Fibroblast of skin of right biceps (primary cell): ENCODE measurements at regions not wholly inside any gene's neighbourhood (a gene's known extent, or its start where the extent isn't known, plus 50 kb on each side); places are given as distances from the start of the nearest gene placed in this dataset.
"Not testable (repeated sequence)": the region's sequence is repeated elsewhere in the genome, so short reads cannot be mapped to it uniquely, and the experiment has no call there.

Experiments
- DNase-seq: peaks from one replicate; pipeline ENCODE4 v3.0.0-alpha.2; 2013

DNA sequence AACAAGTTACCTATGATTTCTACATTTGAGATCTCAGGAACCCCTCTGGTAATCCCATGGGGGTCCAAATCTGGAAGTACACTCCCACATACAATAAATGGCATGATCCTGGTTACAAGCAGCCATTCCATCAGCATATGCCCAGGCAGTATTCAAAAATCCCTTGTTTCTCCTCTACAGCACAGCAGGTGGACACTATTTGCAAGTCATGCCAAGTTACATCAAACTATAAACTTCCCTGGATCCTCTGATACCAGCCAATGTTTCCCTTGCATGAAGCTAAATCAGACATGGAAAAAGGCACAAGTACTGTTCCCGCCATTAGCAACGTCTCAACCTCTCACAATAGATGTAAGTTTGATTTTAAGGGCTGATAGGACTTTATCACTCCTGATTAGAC is 134.5 kb upstream of the PRSS16 start:
- no peak for DNase-seq

DNA sequence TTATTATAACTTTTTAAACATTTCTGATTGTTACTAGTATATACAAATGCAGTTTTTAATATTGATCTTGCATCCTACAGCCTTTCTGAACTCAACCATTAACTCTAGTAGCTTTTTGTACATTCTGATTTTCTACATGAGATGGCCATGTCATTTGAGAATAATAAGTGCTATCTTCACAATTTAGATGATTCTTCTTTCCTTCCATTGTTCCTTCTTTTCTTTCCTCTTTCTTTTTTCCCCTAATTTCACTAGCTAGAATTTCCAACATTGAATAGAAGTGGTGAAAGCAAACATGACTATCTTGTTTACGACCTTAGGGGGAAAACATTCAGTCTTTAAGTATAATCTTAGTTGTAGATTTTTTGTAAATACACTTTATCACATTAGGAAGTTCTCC is 128.2 kb upstream of the PRSS16 start:
- DNase-seq: no peak

DNA sequence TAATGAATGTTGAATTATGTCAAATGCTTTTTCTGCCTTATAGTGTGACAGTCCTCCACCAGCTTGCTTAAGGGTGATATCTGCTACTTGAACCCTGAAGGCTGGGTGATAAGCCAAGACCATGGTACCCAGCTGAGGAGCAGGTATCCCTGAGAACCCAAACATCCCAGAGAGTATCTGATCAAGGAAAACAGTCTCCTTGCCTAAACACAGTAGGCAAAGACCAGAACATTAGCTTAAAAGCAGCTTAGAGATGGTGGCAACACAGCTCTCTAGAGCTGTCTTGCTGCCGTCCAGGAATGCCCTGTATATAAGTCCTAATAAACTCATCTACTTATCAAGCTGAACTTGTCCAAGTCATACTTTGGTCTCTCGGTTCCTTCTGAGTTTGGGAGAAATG is 127.7 kb upstream of the PRSS16 start:
- DNase-seq: no peak

DNA sequence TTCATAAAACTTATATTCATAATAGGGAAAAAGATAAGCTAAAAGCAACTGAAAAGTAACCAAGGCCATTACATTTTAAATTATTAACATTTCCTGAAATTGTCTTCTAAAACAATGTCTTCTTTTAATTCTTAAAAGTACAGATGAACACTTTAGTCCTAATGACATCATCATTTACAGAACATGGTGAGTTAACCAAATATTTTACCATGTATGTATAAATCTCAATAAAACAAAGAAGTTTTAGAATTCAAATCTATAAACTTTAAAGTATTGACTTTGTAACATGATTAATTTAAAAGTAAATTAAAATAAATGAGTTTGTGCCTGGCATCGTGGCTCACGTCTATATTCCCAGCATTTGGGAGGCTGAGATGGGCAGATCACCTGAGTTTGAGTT is 125.9 kb upstream of the PRSS16 start:
- no peak for DNase-seq

DNA sequence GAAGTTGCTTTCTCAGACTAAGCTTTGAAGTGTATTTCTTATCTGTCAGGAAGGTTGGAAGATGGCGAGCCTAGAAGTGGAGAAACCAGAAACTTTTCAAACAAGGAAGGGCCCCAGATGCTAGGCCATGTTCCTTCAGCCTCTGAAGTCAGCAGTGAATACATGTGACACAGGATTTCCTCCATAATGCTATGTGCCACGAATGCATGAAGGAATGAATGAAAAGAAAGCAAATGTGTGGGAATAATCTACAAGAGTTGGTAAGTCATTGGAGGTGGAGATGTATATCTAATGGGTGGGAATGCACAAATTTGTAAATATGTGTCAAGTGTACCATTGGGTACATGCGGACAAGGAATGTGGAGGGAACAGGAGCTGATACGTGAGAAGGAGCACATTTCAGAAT is 123.2 kb upstream of the PRSS16 start:
- no peak for DNase-seq

DNA sequence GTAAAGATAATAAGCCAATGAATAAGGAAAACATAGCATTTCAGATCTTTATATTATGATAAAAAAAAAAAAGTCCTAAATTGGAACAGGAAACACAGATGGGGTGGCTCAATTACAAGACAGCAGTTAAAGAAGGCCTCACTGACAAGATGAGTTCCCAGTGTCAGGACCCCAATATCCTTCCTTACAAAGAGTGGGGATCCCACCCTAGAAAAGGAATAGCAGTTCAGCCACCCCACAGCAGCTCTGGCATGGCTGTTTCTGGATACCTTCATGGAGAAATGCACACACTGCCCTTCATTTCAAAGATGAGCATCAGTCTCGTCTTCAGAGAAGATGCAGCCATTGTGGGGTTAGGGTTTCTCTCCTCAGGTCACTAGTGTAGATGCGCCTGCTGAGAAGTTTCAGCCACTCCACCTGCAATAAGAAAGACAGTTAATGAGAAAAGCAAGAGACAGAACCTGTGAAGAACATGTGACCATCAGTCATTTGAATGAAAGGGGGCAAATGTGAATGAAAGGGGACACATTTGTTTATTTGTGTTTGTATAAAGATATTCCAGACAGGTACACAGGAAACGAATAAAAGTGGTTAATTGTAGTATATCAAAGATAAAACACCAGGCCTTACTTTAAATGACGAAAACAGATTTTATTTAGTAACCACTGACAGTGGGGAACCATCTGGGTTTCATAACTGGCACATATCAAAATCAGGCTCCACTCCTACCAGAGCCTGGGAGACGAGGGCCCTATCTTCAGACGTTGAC is 121.3 kb upstream of the PRSS16 start:
- DNase-seq: no peak

DNA sequence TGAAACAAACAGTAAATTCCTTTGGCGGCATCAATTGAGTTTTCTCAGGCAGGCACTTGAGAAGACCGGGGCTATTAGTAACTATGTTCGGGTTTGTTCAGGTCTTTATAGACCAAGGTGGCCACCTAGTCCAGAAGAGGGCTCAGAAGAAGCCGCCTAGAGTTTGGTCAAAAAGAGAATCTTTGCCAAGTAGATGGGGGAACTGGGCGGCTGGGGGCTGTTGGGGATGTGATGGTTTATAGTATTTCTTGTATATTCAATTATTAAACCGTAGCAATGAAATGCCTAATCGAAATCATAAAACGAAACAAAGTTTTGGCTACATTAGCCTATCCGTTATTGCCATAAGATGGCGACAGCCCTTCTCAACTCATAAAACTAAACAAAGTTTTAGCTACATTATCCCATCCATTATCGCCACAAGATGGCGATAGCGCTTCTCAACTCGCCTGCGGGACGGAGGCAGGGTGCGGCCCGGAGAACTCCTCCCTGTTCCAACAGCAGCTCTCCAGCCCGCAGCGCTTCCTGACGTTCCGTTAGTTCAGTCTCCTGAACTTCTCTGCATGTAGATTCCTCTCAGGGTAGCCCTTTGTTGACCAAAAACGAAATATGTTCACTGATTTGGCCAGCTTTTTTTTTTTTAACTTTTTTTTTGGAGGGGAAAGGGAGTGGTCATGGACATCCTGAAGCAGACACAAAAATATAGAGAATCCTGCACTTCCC is 120.5 kb upstream of the PRSS16 start:
- peak; percentile 91 for DNase-seq

DNA sequence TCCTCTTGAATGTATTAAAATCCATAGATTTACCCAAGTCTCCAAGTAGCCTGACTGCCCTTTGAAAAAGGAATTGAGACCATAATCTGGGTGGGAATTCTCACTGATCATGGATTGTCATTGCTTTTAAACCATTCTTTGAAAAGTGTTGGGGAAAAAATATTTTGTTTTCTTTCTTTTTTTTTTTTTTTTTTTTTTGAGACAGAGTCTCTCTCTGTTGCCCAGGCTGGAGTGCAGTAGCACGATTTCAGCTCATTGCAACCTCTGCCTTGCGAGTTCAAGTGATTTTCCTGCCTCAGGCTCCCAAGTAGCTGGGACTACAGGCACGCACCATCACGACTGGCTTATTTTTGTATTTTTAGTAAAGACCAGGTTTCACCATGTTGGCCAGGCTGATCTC is 119.6 kb upstream of the PRSS16 start:
- DNase-seq: not testable (repeated sequence)

DNA sequence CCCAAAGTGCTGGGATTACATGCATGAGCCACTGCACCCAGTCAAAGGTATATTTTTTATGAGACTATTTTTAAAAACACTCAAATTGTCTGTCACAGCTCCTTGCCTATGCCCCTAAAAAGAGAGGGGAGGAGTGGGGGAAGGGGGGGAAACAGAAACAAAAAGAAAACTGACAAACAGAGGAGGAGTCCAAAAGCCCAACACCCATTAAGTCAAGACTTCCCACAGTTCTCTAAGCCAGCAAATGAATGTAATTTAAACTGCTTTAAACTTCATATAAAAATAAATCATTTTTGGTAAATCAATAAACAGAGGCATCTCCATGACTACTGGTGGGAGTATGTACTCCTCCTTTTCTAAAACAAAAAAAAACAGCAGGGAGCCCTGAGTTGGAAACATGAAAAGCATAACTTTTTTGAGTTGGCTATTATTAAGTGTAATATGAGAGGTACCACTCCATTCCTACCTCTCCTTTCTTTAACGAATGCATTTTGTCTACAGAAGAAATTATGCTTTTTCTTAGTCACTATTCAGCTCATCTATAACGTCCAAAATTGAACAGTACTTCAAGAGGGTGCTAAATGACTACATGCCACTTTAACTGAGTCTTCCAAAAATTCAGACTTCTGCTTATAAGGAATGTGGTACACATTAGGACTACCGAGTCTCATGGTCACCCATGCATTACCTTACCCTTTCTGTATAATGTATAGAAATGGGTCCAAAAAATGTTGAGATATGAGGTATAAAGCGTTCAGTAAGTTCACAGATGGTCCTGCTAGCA is 119.0 kb upstream of the PRSS16 start:
- DNase-seq: no peak

DNA sequence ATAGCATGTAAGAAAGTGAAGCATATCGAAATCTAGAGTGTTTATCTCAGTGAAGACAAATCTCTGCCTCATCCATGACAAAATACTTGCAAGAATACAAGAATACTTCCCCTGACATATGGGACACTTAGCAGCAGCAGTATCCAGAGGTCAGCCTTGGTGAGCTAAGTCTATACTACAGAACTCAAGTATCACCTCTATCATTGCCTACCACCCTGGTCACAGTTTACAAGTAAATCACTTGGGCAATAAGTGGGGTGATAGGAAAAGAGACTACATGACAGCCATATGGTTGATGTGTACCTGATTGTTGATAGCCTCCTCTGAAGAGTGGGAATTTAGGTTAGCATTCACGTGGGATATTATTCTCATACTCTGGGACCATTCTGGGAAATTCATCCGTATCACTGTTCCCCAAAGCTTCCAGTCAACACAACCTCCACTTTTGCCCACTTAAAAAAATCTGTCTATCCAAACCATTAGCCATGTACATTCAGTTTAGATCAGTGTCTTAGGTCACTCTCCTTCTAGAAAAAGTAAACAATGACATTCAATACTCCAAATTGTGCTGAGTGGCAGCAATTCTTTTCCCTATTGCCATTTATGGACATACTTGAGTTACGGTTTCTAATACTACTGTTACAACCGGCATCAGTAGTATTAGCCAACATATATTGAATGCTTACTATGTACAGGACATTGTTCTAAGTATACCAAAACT is 118.2 kb upstream of the PRSS16 start:
- no peak for DNase-seq

DNA sequence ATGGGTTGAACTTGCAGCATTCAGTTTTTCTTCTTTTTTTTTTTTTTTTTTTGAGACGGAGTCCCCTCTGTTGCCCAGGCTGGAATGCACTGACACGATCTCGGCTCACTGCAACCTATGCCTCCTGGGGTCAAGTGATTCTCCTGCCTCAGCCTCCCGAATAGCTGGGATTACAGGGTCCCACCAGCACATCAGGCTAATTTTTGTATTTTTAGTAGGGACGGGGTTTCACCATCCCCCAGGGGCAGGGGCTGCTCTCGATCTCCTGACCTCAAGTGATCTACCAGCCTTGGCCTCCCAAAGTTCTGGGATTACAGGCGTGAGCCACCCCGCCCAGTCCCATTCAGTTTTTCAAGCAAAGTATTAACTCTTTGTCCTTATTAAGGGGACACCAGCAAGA is 117.6 kb upstream of the PRSS16 start:
- DNase-seq: no peak

DNA sequence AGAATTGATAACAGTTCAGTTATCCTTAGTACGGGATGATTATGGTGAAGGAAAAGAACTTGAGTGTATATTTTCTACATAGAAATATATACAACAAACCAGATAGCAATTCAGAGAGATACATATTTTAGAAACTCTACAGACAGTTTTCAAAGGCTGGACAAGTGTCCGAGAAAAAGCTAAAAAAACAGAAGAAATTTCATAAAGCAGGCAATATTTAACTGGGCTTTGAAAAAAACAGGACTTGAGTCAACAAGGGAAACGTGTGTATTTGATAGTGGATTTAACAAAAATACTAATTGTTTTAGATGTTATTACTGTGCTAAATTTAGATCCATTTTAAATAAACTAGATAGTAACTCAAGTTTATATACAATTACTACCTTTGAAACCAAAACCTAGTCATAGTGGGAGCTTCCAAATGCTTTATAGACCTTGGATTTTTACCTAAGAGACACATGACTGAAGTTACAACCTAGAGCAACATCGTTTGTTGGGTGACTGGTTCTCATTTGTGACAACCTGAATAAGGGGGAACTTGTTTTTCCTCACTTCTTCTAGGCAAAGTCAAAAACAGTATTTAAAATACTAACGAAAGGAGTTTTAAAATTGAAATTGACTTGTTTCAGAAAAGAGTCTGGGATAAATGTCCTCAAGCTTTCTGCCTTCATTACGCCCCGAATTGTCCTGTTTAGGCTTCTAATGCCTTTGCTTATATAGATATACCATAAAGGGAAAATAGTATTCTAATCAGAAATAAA is 116.7 kb upstream of the PRSS16 start:
- DNase-seq: no peak

DNA sequence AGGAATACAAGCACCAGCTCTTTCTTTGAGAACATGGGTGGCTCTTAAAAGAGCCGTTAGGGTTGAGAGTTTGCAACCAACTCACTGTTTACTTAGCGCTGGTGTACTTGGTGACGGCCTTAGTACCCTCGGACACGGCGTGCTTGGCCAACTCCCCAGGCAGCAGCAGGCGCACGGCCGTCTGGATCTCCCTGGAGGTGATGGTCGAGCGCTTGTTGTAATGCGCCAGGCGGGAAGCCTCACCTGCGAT is 115.3 kb upstream of the PRSS16 start:
- DNase-seq: peak; percentile 78

DNA sequence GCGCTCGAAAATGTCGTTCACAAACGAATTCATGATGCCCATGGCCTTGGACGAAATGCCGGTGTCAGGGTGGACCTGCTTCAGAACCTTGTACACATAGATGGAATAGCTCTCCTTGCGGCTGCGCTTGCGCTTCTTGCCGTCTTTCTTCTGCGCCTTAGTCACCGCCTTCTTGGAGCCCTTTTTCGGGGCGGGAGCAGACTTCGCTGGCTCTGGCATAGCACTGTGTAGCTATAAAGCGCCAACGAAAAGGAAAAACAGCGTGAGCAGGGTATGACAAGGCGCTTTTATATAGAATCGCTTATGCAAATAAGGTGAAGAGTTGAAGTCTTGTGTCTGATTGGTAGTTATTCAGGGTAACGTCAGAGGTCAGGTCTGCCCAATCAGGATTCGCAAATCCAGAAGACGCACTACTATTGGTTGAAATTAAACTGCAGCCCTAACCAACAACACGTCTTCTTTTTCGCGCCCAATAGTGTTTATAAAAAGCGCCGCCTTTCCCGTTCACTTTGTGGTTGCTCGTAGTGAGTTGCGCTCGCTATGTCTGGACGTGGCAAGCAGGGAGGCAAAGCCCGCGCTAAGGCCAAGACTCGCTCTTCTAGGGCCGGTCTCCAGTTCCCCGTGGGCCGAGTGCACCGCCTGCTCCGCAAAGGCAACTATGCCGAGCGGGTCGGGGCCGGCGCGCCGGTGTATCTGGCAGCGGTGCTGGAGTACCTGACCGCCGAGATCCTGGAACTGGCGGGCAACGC is 114.8 kb upstream of the PRSS16 start:
- DNase-seq: peak; percentile 100

DNA sequence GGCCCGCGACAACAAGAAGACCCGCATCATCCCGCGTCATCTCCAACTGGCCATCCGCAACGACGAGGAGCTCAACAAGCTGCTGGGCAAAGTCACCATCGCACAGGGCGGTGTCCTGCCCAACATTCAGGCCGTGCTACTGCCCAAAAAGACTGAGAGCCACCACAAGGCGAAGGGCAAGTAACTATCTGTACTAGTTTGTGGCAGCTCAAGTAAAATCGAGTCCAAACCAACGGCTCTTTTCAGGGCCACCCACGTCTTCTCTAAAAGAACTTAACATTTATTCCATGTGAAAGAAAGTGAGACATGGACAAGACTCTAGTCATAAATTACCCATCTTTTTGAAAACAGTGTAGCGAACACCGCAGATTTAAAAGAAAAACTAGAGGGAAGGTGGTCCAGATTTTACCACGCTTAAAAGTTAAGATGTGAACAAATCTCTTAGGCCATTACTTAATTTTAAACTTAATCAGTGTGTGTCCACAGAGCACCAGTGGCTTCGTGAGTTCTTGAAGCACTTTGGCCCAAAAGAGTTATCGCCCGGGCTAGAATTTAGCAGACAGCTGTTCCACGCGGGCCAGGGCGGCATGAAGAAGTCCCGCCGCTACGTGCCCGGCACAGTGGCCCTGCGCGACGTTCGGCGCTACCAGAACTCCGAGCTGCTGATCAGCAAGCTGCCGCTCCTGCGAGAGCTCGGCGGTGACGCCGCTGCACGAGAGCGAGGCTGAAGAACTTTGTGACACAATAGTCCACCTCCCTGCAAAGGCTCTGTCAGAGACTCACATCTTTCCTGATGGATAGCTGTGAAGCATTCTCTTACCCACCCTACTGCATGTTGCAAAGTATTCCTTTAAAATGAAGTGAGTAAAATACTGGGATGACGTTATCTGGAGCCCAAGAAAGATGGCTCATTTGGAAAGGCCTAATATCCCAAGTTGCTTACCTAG is 113.9 kb upstream of the PRSS16 start:
- DNase-seq: peak; percentile 86

DNA sequence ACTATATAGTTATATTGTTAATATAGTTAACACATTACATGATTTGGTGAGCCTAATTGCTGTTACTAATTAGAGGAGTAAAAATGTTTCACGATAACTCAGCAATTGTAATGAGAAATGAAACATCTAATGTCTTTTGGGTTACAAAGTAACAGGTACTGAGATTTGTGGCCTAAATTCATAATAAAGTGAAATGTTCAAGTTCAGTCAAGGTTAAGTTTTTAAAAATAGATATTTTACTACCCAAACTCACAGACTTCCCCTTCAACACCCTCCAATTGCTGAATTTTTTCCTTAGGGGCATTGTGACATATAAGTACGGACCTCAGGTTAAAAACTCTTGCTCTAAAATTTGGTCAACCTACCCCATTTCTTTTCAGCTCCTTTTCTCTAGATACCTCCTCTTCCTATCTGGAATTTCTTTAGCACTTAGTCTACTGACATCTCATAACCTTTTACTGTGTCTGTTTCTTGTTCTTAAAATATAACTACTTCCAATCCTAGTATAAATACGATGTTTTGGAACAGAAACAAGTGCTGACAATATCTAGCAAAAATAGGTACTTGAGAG is 112.3 kb upstream of the PRSS16 start:
- no peak for DNase-seq

DNA sequence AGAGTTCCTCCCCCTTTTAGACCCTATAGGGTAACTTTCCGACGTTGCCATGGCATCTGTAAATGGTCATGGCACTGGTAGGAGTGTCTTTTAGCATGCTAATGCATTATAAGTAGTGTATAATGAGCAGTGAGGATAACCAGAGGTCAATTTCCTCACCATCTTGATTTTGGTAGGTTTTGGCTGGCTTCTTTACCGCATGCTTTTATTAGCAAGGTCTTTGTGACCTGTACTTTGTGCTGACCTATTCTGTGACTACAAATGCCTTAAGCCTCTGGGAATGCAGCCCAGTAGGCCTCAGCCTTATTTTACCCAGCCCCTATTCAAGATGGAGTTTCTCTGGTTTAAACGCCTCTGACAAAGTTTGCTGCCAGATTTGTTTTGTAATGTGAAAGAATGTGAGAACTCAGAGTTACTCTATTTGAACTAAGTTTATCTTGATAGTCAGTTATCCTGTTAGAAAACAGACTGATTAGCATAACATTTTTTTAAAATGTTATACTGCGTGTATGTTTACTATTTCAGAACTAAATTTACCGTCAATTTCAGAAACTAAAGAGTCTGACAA is 111.3 kb upstream of the PRSS16 start:
- DNase-seq: no peak

DNA sequence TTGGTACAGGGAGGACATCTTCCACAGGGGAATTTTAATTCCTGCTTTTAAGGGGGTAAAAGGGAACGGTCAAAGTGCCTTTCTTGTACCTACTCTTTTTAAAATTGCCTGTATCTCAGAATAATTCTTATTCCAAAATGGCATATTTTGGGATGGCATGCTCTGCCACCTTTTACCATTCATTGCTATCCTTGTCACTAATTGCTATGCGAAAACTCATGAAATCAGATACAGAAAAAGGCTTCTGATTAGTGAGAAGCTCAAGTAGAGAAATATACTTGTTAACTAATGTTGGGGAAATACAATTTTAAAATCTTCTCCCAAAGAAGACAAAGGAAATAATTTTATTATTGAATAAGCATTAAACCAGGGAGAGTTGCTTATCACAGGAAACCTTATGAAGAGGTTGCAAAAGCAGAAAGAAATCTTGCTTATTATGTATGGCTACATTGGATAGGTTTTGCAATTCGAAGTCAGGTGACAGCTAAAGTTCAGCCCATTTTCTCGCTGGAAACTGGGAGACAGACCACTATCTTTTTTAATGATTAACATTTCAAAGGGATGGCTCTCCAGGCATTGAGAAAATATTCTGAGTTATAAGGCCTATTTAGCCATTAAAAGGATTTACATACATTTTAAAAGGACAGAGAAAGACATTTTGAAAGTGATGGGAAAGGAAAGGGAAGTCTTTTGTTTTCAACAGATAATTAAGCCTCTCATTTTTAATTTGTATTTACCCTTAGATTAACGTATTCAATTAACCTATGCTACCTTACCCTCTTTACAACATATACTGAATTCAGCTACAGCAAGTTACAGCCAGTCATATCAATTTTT is 110.3 kb upstream of the PRSS16 start:
- no peak for DNase-seq

DNA sequence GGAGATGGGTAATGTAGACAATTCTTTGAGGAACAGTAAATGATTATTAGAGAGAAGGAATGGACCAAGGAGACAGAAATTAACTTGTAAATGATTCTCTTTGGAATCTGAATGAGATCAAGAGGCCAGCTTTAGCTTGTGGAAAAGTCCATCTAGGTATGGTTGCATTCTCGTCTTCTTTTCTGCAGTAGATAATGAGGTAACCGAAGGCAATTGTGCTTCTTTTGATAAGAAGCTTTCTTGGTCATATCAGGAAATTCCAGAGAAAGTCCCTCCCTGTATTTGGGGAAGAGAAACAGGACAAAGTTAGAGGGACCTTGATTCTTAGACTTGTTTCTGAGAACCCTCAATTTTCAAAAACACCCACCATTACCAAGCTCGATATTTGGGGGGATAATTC is 109.1 kb upstream of the PRSS16 start:
- DNase-seq: no peak
